HG02852 (cell line): ENCODE measurements at regions not wholly inside any gene's neighbourhood (a gene's known extent, or its start where the extent isn't known, plus 50 kb on each side); places are given as distances from the start of the nearest gene placed in this dataset.
"Not testable (repeated sequence)": the region's sequence is repeated elsewhere in the genome, so short reads cannot be mapped to it uniquely, and the experiment has no call there.

Experiments
- ATAC-seq: cut with Tn5 transposase; IDR thresholded peaks from one replicate; pipeline ENCODE4 v1.9.1; 2021; ENCODE audit warnings: mild to moderate bottlenecking, moderate library complexity; ENCODE audit not compliant: unreplicated experiment

DNA sequence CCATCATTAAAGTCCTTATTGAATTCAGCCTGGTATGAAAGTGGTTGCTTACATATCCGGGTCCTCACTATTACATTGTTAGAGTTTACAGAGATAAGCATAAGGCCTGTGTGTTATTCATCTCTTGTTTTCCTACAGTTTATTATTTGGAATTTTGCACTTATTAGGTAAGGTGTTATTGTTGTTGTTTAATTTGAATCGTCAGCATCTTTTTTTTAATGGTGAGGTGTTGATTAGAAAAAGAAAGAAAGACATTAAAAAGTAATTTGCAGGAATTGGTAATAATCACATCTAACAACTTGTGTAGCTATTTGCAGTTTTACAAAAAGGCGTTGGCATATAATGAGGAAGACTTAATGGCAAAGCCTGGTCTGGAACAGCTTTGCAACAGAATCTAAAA, 158.6 kb downstream of the SAMD5 start:
- no peak for ATAC-seq

DNA sequence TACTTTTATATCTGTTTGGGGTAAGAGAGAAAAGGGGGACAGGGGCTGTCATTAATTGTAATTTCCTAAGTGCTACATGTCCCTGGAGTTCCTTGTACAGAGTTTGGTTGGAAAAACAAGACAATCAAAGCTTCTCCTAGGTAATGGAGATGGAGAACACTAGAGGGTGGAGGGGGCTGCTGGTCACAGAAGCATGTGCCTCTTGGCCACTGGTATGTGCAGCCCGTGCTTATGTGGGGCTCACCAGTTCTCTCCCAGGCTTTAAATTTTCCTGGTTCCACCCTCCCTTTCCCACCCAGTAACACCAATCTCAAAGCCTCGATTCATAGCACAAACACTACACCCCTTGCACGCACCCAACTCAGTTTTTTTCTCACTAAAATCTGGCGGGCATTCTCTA, 165.6 kb downstream of the SAMD5 start:
- no peak for ATAC-seq

DNA sequence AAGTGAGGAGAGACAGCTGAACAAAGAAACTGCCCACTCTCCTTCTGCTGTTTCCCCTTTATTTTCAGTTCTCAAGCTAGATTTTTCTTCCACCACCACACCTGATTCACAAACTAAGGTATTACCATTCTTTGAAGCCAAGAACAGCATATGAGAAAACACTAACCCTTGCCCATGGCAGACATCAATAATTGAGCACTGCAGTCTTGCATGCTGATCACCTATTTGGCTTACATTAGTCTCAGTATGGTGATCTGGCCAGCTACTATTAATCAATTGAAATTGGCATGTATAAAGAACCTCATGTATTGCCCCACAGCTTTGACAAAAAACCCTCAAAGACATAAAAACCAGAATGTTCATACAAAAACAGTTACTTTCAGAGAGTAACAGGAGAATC, 166.3 kb downstream of the SAMD5 start:
- ATAC-seq, result no peak

DNA sequence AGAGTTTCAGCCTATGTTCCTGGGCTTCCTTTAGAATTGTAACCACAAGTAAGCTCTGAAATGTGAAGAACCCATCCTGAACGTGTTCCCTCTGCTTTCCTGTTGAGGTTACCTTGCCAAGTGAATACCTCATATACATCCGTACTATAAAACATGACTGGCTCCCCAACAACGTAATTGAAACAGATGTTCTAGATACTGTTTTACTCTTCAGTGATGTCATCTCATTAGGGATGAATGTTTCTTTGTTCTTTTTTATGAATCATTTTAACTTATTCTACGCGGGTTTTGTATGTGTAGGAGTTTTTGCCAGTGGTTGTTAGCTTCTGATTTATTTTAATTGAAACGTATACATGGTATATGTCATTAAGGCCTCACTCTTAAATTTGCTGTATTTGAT, 166.8 kb downstream of the SAMD5 start:
- no peak for ATAC-seq

DNA sequence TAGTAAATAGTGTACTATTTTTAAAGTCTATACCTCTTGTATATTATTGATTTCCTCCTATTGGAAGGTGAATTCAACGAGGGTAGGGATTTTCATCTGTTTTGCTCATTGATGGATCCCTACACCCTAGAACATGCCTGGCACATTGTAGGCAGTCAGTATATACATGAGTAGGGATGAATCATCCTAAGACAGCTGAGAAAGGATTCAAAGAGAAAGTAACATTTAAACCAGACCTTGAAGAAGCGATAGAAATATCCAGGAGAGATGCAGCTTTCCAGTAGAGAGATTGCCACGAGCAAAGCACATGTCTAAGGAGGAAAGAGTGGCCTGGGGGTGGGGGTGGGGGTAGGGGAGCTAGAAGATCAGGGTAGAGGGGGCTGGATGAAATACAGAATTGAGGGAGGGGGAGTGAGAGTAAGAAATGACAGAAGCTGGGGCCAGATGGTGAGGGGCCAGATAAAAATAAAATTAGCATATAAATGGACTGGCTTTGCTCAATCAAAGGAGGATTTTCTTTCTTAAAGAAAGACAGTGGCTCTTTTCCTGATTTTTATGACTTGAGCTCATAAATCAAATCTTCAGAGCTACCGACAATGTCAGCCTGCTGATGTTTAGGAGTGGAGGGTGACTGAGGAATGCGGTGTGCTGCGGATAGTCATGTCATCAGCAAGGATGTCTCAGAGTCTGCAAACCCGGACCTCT, 168.2 kb downstream of the SAMD5 start:
- no peak for ATAC-seq

DNA sequence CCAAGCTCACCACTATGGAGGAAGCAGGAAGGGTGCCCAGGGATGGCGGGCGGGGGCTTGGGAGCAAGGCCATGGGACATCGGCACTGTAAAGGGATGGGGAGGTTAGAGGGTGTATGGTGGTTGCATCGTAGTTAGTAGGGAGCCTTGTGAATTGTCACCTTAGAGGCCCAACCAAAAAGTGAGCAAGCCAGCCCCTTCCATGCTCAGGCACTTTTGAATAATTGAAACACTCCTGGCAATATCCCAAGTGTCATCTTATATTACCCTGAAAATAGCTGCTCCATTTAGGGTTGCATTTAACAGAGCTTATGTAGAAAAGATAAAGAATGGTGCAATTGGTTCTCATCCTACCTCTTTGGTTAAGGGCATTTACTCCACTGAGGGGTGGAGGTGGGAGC, 169.2 kb downstream of the SAMD5 start:
- ATAC-seq, result no peak

DNA sequence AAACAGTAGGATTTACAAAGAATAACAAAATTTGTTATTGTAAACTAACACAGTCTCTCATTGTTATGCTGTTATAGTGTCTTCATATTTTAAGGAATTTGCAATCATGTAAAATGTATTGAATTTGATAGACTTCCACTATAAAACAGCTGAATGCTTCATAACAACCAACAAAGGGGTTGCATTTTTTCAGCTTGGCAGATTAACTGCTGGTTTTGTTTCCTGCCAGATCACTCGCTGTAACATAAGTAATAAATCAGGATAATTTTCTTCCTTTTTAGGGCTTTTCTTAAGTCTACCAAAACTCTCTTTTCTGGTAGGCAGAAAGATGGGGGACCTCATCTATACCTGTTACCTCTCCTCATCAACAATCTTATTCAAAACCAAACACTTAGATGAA, 169.8 kb downstream of the SAMD5 start:
- no peak for ATAC-seq

DNA sequence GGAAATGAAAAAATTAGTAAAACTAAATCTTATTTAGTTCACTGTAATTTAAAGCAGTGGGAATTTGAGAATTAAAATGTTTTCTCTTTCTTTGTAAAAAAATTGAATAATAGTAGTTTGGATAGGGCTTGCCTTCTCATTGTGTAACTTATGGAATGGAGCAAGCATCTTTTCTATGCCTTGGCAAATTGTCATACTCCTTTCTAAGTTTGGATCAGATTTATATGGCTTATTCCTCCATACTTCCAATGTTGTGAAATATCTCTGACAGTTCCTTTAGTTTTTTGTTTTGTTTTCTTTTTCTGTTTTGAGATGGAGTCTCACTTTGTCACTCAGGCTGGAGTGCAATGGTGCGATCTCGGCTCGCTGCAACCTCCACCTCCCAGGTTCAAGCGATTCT, 176.4 kb downstream of the SAMD5 start:
- no peak for ATAC-seq

DNA sequence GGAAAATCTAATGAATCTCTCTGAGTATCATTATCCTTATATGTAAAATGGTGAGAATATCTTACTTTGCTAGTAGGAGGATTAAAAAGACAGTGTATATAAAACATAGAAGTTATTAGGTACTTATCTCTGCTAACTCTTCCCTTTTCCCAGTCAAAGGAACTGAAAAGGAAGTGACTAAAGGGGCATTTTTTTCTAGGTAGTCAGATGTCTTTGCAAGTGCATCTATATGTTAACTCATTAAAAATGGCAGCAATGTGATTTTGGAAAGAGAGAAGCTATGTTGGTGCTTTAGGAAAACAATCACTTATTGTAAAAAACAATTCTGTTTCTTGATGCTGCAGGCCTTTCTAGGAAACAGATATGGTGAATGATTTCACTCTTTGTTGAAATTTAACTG, 180.9 kb downstream of the SAMD5 start:
- no peak for ATAC-seq

DNA sequence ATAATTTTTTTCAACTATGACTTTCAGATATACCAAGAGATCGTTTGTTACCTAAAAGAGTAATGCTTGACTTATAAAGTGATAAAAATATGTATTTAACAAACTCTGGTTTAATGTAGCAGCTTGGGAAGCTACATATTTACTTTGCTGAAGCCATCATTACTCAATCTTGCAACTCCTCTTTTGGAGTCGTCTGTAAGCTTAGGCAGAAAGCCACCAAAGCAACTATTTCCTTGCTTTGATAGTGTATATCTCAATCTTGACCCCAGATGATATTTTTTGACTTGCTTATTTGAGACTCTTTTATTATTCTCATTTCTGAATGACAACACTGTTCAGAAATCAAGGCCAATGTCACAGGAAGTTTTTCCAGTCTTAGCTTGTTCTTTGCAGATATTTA, 183.0 kb downstream of the SAMD5 start:
- ATAC-seq, result no peak

DNA sequence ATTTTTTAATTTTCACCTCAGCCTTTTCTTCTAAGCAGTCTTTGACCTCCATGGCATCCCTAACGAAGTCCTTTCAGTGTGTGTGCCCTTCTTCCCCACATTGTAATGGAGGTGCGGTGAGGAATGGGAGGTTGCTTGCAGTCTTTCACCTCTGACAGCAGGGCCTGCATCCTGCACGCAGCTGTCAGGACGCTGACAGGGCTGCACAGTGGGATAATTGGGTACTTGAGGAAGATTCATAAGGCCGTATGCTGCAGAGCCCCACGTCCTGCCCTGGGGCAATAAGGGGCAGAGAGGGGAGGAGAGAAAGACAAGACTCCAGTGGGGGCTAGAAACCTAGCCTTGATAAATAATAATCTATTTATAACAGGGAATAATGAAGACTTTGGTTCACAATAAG, 184.7 kb downstream of the SAMD5 start:
- no peak for ATAC-seq

DNA sequence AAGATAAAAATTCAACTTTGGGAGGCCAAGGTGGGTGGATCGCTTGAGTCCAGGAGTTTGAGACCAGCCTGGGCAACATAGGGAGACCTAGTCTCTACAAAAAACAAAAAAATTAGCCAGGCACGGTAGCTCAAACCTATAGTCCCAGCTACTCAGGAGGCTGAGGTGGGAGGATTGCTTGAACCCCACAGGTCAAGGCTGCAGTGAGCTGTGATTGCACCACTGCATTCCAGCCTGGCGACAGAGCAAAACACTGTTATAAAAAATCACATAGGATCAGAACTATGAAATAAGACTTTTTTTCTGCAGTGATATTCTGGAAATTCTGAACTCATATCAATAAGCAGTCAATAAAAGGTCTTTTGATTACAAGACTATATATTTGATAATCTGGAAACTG, 186.1 kb downstream of the SAMD5 start:
- ATAC-seq, result not testable (repeated sequence)

DNA sequence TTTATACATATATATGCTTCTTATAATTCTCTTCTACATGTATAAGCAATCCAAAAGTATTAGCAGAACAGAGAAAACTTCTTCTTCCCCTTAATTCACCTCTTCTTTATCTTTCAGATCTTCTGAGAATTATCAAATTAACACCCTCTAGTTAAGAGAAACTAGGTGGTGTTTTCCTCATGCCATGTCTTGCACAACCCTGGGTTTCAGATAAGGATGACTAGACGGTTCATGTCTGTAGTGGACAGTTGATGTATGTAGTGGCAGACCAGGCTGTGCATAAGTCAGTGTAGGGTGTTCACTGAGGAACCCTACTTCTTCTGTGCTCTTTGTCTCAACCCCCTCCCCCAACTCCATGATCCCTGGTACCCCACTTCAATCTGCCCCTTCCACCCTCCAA, 187.3 kb downstream of the SAMD5 start:
- ATAC-seq, result no peak

DNA sequence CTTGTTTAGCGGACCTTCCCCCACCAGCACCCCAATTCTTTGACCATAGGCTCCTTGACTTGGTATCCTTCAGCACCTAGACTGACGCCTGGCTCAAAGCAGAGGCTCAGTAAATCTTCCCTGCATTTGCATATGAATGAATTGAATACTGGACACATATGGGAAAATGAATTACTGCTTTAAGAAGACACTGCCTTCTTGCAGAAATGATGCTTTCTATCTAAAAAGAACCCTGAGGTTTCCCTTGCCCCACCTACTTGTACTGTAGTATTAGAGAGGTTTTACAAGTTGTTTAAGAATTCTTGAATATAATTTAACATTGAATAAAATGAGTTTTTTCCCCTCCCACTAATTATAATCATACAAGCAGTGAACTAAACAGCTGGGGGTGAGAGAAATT, 190.7 kb downstream of the SAMD5 start:
- ATAC-seq, result no peak

DNA sequence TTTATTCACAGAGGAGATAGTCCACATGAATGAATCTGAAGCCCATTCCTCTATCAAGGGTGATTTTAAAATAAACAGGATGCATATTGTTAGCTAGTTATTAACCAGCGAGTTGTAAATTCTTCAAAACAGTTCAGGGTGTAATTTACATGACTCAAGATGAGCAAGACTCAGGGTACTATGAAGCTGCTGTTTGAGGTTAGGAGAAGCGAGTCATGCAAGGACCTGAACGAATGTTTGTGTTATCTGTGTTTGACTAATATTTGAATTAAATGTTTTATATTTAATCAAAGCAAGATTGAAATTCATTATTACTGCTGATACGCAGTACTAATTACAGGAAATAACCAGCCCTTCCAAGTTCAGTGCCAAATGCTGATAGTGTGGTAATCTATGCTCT, 191.1 kb downstream of the SAMD5 start:
- no peak for ATAC-seq

DNA sequence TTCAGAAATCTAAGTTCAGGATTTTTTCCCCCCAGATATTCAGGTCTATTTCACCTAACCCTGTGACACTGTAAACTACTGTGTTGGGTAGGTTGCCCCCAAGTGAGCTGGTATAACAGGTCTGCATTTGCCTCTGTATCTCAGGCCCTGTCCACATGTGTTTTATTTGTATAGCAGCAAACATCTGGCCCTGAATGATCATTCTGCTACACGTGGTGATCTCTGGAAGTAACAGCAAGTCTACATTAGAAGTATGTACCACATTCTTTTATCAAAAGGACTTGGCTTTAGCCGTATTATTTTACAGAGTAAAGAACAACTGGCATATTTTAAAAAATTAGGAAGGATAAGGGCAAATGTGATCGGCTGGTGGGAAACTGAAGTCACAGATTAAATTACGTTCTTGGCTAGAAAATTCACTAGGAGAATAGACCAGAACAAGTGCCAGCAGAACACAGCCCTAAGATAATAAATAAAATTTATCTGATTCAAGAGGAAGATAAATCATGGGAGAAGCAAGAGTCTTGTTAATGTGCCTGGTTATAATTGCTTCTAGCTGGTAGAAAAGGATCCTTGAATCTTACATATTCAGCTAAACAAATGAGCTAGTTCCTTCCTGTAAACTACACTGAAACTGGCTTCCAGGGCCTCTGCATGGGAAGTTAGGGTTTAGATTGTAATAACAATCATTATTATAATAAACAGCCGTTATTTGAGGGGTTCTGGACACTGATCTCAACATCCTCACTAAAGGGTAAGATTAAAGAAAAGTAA, 192.1 kb downstream of the SAMD5 start:
- ATAC-seq, result no peak

DNA sequence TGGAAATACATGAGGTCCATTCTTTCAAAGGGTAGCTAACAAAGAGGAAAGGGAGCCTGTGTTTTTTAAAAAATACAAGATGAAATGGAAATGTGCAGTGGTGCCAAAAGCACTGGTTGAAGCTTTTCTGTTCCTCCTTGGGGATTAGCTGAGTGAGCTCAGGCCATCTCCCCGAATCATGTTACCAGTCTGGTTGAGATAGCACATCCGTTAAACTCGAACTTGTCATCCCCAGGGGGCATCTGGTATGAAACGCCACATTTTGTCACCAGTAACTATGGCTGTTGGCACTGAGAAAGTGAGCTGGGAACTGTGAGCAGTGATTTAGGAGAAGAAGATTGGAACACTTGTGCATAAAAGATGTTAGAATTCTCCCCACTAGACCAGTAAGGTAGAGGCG, 196.2 kb downstream of the SAMD5 start:
- no peak for ATAC-seq

DNA sequence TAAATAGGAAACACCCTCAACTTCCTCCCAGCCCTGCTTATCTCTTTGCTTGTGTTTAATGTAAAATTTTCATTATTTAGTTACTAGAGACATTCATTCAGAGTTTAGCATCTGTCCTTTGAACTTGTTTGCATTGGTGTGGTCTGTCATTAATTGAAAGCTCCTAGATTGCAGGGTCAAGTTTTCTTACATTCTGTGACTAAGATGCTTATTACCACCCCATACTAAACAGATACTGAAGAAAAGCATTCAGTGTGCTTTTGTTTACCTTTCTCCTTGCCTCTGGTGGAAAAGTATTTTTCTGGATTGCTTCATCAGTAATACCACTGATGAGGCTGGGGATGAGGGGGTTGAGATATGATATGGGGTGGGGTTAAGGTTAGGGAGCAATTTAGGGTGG, 199.0 kb downstream of the SAMD5 start:
- ATAC-seq, result no peak

DNA sequence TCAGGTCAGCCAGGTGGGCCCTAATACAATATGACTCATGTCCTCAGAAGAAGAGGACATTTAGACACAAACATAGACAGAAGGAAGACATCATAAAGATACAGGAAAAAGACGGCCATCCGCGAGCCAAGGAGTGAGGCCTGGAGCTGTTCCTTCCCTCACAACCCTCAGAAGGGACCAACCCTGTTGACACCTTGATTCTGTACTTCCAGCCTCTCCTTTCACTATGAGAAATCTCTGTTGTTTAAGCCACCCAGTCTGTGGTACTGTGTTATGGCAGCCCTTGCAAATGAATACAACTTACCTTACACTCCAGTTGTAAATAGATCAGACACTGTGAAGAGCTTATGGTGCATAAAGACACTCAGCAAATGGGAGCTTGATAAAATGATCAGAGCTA, 199.7 kb downstream of the SAMD5 start:
- ATAC-seq, result no peak

DNA sequence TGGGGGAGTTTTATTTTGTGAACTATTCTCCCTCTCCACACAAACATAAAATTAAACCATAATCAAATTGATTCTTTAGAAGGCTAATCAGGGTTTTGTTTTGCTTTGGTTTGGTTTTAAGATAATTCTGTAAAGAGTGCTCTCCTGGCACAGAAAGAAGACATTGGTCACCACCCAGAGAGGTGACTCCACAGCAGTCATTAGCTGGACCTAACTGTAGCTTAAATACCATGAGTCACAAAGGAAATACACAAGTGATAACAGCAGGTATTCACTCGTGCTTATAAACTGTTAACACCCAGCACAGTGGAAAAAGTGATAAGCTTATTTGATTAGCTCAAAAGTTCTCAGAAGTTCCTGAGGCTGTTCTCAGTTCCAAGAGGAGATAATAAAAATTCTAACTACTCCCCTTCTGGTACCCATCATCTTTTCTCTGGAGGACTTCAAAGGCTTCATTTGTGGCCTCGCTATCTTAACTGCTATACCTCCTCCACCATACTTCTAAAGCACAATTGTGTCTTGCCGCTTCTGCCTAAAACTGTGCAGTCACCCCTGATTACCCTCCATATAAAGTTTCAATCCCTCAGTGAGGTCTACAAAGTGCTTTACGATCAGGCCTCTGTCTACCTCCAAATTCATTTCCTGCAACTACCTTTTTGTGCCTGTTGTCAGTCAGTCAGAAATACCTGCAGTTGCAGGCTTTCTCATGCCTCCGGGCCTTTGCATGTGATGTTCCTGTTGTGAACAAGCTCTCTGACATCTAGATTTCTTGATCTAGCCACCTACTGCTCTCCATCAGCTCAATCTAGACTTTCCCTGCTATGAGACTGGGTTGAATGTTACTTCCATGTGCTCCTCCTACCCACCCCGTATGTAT, 201.1 kb downstream of the SAMD5 start:
- ATAC-seq, result no peak

DNA sequence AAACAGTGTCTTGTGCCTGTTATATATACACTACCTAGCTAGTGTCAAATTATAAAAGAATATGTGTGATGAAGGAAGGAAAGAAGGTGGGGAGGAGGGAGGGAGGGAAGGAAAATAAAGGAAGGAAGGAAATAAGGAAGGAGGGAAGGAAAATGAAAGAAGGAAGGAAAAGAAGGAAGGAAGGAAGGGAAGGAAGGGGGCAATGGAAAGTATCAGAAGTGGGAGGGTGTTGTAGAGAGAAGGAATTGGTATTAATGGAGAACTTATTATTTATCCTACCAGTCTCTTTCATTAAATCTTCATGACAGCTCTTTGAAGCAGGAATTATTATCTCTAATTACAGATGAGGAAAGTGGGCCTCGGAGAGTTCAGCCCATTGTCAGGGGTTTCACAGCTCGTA, 202.4 kb downstream of the SAMD5 start:
- no peak for ATAC-seq

DNA sequence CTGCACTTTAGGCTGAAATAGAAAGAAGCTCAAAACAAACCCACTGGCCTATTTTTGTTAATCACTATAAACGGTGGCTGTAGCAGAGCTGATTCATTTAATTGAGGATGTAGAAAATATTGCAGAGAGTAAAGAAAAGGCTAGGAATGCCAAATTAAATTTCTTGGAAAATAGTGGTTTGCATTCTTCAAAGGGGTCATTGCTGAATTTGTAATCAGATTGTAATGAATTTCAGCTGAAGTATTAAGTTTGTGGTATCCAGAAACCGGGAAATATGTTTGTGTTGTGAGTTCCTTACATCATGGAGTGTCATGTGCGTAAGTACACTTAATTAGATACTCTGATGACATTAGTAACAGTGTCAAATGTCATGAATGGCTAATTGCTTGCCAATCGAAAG, 203.0 kb downstream of the SAMD5 start:
- ATAC-seq, result no peak
